ENCODE measurements at regions not wholly inside any gene's neighbourhood (a gene's known extent, or its start where the extent isn't known, plus 50 kb on each side); places are given as distances from the start of the nearest gene placed in this dataset.

DNA sequence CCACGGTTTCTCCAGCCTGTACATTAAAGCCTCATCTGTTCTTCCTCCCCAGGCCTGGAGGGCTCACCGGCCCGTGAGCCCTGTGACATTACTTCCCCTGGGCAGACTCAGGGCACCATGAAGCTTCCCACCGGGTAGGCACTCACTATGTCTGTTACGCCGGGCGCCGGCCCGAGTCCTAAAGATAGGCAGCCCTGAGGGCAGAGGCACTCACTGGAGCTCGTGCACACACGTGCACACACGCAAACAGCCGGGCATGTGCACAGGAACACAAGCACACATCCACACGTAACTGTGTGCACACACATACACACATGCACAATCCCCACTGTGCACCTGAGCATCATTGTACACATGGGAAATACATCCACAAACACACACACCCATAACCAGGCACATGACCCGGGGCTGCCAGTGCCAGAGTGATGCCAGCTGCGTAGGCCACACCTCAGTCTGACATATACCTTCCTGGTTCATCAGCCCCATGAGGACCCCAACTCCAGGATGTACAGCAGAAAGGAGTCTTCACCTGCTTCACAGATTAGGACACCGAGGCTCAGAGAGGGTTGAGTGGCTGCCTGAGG lies 83.7 kb downstream of the YTHDF1 start:
- TF ChIP-seq SNAI2 (CRISPR knock-in tag; IDR thresholded peaks at IDR 0.05) (no peak), RARB (CRISPR knock-in tag; IDR thresholded peaks at IDR 0.05) (no peak), ZC3H10 (CRISPR knock-in tag; IDR thresholded peaks at IDR 0.05) (no peak), TCF4 (CRISPR knock-in tag; IDR thresholded peaks at IDR 0.05; ENCODE audit: borderline replicate concordance) (no peak), ISL1 (CRISPR knock-in tag; IDR thresholded peaks at IDR 0.05) (no peak), PPARA (CRISPR knock-in tag; IDR thresholded peaks at IDR 0.05; ENCODE audit: borderline replicate concordance) (no peak), ESRRG (CRISPR knock-in tag; IDR thresholded peaks at IDR 0.05) (no peak), ARNTL (CRISPR knock-in tag; IDR thresholded peaks at IDR 0.05; ENCODE audit: borderline replicate concordance, low read depth) (no peak), ZNF70 (CRISPR knock-in tag; IDR thresholded peaks at IDR 0.05) (no peak), ZNF8 (CRISPR knock-in tag; IDR thresholded peaks at IDR 0.05) (no peak), TOX (CRISPR knock-in tag; IDR thresholded peaks at IDR 0.05; ENCODE audit: borderline replicate concordance) (no peak), ZNF565 (CRISPR knock-in tag; conservative IDR thresholded peaks at IDR 0.05; ENCODE audit: low read depth) (no peak)
- TF ChIP-seq, protein P1, sequence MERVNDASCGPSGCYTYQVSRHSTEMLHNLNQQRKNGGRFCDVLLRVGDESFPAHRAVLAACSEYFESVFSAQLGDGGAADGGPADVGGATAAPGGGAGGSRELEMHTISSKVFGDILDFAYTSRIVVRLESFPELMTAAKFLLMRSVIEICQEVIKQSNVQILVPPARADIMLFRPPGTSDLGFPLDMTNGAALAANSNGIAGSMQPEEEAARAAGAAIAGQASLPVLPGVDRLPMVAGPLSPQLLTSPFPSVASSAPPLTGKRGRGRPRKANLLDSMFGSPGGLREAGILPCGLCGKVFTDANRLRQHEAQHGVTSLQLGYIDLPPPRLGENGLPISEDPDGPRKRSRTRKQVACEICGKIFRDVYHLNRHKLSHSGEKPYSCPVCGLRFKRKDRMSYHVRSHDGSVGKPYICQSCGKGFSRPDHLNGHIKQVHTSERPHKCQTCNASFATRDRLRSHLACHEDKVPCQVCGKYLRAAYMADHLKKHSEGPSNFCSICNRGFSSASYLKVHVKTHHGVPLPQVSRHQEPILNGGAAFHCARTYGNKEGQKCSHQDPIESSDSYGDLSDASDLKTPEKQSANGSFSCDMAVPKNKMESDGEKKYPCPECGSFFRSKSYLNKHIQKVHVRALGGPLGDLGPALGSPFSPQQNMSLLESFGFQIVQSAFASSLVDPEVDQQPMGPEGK (CRISPR knock-in tag; IDR thresholded peaks at IDR 0.05; ENCODE audit: borderline replicate concordance) = no peak

Measured in SK-N-SH treated with all-trans-retinoic acid at 6 μM for 48 hours (cell line).